NCI-H69 (cell line): ENCODE measurements at regions not wholly inside any gene's neighbourhood (a gene's known extent, or its start where the extent isn't known, plus 50 kb on each side); places are given as distances from the start of the nearest gene placed in this dataset.
A peak's percentile ranks its signal among the peaks of the same experiment; 100 is the strongest.
"Not testable (repeated sequence)": the region's sequence is repeated elsewhere in the genome, so short reads cannot be mapped to it uniquely, and the experiment has no call there.

Experiments used
- DNase-seq: peaks from one replicate; lab custom pipeline; 2025; lab: John Stamatoyannopoulos, UW

GRCh38 chr3:191646242-191646641, 185.3 kb downstream of the PYDC2 start:
- no peak for DNase-seq

- no peak for DNase-seq
Observed at GRCh38 chr3:191648787-191649186, 187.8 kb downstream of the PYDC2 start.

GRCh38 chr3:191649626-191650025, 188.7 kb downstream of the PYDC2 start:
- no peak for DNase-seq

GRCh38 chr3:191658781-191659419, 197.9 kb downstream of the PYDC2 start:
- DNase-seq, result not testable (repeated sequence)

GRCh38 chr3:191662150-191662549, 201.2 kb downstream of the PYDC2 start:
- not testable (repeated sequence) for DNase-seq

GRCh38 chr3:191680989-191681597, 220.1 kb downstream of the PYDC2 start:
- no peak for DNase-seq

GRCh38 chr3:191682961-191683360, 222.0 kb downstream of the PYDC2 start:
- peak; percentile 7 for DNase-seq

GRCh38 chr3:191686626-191687025, 225.7 kb downstream of the PYDC2 start:
- DNase-seq, result no peak

- peak; percentile 4 for DNase-seq
Observed at GRCh38 chr3:191688756-191689433, 227.9 kb downstream of the PYDC2 start.

- DNase-seq, result not testable (repeated sequence)
Observed at GRCh38 chr3:191691184-191691583, 230.2 kb downstream of the PYDC2 start.

- DNase-seq, result no peak
Observed at GRCh38 chr3:191695131-191695814, 234.3 kb downstream of the PYDC2 start.

GRCh38 chr3:191695815-191696153, 234.8 kb downstream of the PYDC2 start:
- DNase-seq, result no peak

- DNase-seq, result peak; percentile 76
Observed at GRCh38 chr3:191696348-191696747, 235.4 kb downstream of the PYDC2 start.

- DNase-seq, result no peak
Observed at GRCh38 chr3:191699546-191699945, 238.6 kb downstream of the PYDC2 start.

- no peak for DNase-seq
Observed at GRCh38 chr3:191702121-191702520, 241.2 kb downstream of the PYDC2 start.

- no peak for DNase-seq
Observed at GRCh38 chr3:191707817-191708216, 246.9 kb downstream of the PYDC2 start.

GRCh38 chr3:191715585-191715984, 254.6 kb downstream of the PYDC2 start:
- no peak for DNase-seq

GRCh38 chr3:191721390-191721861, 260.5 kb downstream of the PYDC2 start:
- DNase-seq, result no peak

GRCh38 chr3:191721990-191722389, 261.0 kb downstream of the PYDC2 start:
- DNase-seq, result no peak

- DNase-seq, result no peak
Observed at GRCh38 chr3:191727338-191727737, 266.4 kb downstream of the PYDC2 start.

- no peak for DNase-seq
Observed at GRCh38 chr3:191728186-191728585, 267.2 kb downstream of the PYDC2 start.

GRCh38 chr3:191737742-191738141, 276.8 kb downstream of the PYDC2 start:
- DNase-seq, result no peak

GRCh38 chr3:191740712-191741111, 279.7 kb downstream of the PYDC2 start:
- no peak for DNase-seq
